ENCODE measurements at regions not wholly inside any gene's neighbourhood (a gene's known extent, or its start where the extent isn't known, plus 50 kb on each side); places are given as distances from the start of the nearest gene placed in this dataset.

DNA sequence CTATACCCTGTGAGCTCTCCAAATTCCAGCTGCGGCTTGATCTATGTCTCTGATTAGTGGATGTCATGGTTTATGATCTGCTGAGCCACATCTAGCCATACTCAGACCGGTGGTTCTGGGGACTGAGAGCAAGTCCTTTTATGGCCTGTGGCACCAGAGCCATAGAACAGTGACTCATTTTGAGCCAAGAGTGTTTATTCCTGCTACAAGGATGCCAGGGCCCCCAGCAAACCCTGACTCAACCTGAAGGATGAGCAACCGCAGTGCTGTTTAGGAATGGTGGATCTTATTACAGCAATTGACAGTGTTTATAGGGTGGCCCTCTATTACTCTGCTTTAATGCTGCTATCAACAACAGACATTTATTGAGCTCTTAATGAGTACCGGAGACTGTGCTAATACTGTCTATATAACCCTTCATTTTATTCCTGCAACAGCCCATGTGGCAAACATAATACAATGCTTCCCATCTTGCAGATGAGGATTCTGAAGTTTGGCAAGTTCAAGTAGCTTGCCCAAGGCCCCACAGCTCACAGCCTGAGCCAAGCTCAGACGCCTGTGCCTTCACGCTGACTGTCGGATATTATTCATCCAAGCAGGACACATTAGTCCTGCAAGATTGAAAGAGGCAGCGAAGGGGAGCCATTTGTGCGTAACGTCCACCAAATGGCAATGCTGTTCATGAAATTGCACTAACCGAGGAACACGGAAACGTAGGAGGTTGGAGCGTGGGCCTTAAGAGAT, 273.6 kb upstream of the PWP1 start:
- Histone ChIP-seq H3K27ac (no peak overlapping the region), H3K9me3 (replicated peaks in 1 of 3) (no peaks in the 10 kb centered on the region), H3K4me1 (replicated peaks in 1 of 2) (no peaks in the 10 kb centered on the region), H3K36me3 (replicated peaks in 1 of 2) (no peaks in the 10 kb centered on the region), H3K27me3 (no peaks in the 10 kb centered on the region), H3K4me3 (no peak overlapping the region)
- TF ChIP-seq POLR2A (IDR thresholded peaks at IDR 0.05): no peak
- TF ChIP-seq, protein P1, sequence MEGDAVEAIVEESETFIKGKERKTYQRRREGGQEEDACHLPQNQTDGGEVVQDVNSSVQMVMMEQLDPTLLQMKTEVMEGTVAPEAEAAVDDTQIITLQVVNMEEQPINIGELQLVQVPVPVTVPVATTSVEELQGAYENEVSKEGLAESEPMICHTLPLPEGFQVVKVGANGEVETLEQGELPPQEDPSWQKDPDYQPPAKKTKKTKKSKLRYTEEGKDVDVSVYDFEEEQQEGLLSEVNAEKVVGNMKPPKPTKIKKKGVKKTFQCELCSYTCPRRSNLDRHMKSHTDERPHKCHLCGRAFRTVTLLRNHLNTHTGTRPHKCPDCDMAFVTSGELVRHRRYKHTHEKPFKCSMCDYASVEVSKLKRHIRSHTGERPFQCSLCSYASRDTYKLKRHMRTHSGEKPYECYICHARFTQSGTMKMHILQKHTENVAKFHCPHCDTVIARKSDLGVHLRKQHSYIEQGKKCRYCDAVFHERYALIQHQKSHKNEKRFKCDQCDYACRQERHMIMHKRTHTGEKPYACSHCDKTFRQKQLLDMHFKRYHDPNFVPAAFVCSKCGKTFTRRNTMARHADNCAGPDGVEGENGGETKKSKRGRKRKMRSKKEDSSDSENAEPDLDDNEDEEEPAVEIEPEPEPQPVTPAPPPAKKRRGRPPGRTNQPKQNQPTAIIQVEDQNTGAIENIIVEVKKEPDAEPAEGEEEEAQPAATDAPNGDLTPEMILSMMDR (IDR thresholded peaks at IDR 0.05): no peak
- DNase-seq: peak in 3 of 7 donors; percentile 16 to 29 (median 26)
- WGBS, 4 donors: 81 to 84% (median 83%) methylated on average over 13 to 14 of the region's 14 CpGs
- intact Hi-C loops (cut with DNase I): no loop called here

DNA sequence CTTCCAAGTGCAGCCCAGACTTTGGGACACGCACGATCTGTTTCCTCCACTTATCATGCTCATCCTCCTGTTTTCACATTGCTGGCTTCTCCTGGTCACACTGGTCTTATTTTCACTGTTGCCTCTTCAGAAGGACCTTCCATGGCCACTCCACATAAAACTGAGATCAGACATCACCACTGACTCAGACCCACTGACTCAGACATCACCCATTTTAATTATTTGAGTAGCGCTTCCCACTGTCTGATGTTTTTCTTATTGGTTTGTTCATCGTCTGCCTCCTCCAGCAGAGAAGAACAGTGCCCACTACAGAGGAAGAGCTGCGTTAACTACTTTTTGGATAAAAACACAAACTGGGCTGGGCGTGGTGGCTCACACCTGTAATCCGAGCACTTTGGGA, 270.5 kb upstream of the PWP1 start:
- H3K36me3 ChIP-seq (replicated peaks in 1 of 2): no peaks in the 10 kb centered on the region
- H3K9me3 ChIP-seq (replicated peaks in 1 of 3): no peaks in the 10 kb centered on the region
- no peaks in the 10 kb centered on the region for H3K27me3 ChIP-seq
- no peak for TF ChIP-seq POLR2A (IDR thresholded peaks at IDR 0.05)
- TF ChIP-seq, protein P1 (IDR thresholded peaks at IDR 0.05): no peak
- no peak for DNase-seq
- intact Hi-C loops (cut with DNase I): no loop called here
- no peak overlapping the region for H3K27ac ChIP-seq
- no peaks in the 10 kb centered on the region for H3K4me1 ChIP-seq (replicated peaks in 1 of 2)
- H3K4me3 ChIP-seq: no peak overlapping the region
- 85 to 89% (median 89%) methylated on average over 7 of the region's 7 CpGs for WGBS, 4 donors

DNA sequence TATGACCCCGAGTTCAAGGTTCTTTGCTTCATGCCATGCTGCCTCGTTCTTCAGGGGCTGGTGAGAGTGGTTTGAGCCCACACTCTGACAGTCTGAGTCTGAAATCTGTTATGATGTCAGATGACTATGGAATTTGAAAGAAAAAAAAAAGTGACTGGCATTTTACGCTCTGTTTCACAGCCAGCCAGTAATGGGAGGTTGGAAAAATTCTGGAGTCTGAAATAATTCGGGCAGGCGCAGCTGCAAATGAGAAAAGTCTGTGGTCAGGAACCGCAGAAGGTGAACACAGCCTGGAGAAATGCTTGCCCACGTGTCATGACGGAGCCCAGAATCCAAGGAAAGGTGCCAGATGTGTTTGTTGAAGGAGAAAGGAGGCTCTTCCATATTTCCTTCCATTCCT, 269.8 kb upstream of the PWP1 start:
- TF ChIP-seq, protein P1 (IDR thresholded peaks at IDR 0.05): no peak
- no peak for TF ChIP-seq POLR2A (IDR thresholded peaks at IDR 0.05)
- 79 to 87% (median 84%) methylated on average over 8 of the region's 8 CpGs for WGBS, 4 donors
- H3K9me3 ChIP-seq (replicated peaks in 1 of 3): no peaks in the 10 kb centered on the region
- H3K4me3 ChIP-seq: no peak overlapping the region
- H3K27ac ChIP-seq: no peak overlapping the region
- H3K4me1 ChIP-seq (replicated peaks in 1 of 2): no peaks in the 10 kb centered on the region
- intact Hi-C loops (cut with DNase I): no loop called here
- H3K27me3 ChIP-seq: no peaks in the 10 kb centered on the region
- DNase-seq: no peak
- H3K36me3 ChIP-seq (replicated peaks in 1 of 2): no peaks in the 10 kb centered on the region

DNA sequence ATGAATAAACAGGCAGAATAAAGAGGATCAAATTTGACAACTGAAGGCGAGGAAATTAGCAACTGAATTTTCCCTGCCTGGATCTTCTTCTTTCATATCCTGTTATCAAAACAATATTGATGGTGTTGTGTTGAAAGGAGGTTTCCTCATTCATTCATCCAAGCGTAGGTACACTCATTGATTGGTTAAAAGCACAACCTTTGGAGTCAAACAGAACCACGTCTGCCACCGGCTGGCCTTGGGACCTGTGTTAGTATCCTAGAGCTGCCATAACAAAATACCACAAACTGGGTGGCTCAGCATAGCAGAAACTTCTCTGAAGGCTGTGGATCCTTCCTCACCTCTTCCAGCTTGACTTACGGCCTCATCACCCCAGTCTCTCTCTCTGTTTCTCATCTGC, 268.6 kb upstream of the PWP1 start:
- no peaks in the 10 kb centered on the region for H3K27me3 ChIP-seq
- no peaks in the 10 kb centered on the region for H3K4me1 ChIP-seq (replicated peaks in 1 of 2)
- H3K9me3 ChIP-seq (replicated peaks in 1 of 3): no peaks in the 10 kb centered on the region
- intact Hi-C loops (cut with DNase I): no loop called here
- H3K36me3 ChIP-seq (replicated peaks in 1 of 2): no peaks in the 10 kb centered on the region
- H3K4me3 ChIP-seq: no peak overlapping the region
- TF ChIP-seq POLR2A (IDR thresholded peaks at IDR 0.05): no peak
- TF ChIP-seq, protein P1 (IDR thresholded peaks at IDR 0.05): no peak
- no peak overlapping the region for H3K27ac ChIP-seq
- DNase-seq: no peak
- 90 to 96% (median 93%) methylated on average over 5 of the region's 5 CpGs for WGBS, 4 donors
